Sigmoid colon (tissue), 4 donors: ENCODE measurements at regions not wholly inside any gene's neighbourhood (a gene's known extent, or its start where the extent isn't known, plus 50 kb on each side); places are given as distances from the start of the nearest gene placed in this dataset.

Experiments
- EP300 ChIP-seq, 4 donors: sonication (generic); formaldehyde crosslinking; IDR thresholded peaks; one replicate each; pipeline ENCODE4 v1.6.1; 2017; ENCODE audit warnings: antibody characterized with exemption in 4 of 4
- POLR2A ChIP-seq, 2 donors: fragments of 450-650 bp; IDR thresholded peaks; one replicate each; pipeline ENCODE4 v1.6.1; 2016; ENCODE audit warnings: antibody characterized with exemption in 2 of 2, mild to moderate bottlenecking in 2 of 2, moderate library complexity in 2 of 2

DNA sequence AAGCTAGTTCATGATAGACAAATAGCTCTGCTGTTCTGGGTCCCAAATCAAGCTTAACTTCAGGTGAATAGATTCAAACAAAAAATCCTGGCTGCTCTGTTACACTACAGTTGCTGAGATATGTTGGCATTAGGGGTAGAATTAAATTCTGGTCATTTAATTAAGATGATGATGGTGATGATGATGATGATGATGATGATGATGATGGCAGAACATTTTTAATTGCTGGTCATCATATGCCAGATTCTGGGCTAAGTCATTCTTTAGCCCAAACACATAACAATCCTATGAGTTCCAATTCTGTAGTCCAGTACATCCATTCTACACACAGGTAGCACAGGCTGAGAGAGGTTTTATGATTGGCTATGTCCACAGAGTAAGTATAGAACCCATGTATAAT lies 741.5 kb downstream of the STIM2 start:
- TF ChIP-seq POLR2A (IDR thresholded peaks at IDR 0.05) (no peak), EP300 (IDR thresholded peaks at IDR 0.05) (no peak)
